NB4 (cell line): ENCODE measurements at regions not wholly inside any gene's neighbourhood (a gene's known extent, or its start where the extent isn't known, plus 50 kb on each side); places are given as distances from the start of the nearest gene placed in this dataset.

ENCODE experiments used
- DNase-seq: peaks from one replicate; pipeline ENCODE4 v3.0.0; 2010; ENCODE audit warnings: low read depth
- H3K4me3 ChIP-seq: one replicate; pipeline ENCODE4 v1.5.1; 2011; ENCODE audit warnings: mild to moderate bottlenecking, low read depth, low read length, moderate library complexity
- MYC ChIP-seq: IDR thresholded peaks from 2 replicates; pipeline ENCODE4 v1.6.1; 2011; ENCODE audit warnings: low read depth, low read length
- POLR2A ChIP-seq: IDR thresholded peaks from 2 replicates; pipeline ENCODE4 v1.6.1; 2011; ENCODE audit warnings: mild to moderate bottlenecking; ENCODE audit not compliant: insufficient read length; ENCODE audit errors: extremely low read depth
- TF ChIP-seq, protein P1 (sequence below): IDR thresholded peaks from 2 replicates; pipeline ENCODE4 v1.6.1; 2011; ENCODE audit warnings: low read depth, low read length
- TF ChIP-seq, protein P2 (sequence below): IDR thresholded peaks from one replicate; pipeline ENCODE4 v1.5.1; 2012; ENCODE audit warnings: low read depth, low read length

DNA sequence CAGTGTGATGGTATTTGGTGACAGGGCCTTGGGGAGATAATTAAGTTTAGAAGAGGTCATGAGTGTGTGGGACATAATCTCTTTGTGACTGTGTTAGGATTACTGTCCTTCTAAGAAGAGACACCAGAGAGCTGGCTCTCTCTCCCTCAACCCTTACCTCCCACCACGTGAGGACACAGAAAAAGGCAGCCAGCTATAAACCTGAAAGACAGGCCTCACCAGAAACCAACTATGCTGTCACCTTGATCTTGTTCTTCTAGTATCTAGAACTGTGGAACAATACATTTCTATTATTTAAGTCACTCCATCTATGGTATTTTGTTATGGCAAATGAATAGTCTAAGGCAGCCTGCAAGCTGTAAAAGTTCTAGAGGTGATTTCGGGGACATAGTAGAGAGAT lies 203.7 kb downstream of the OTOR start:
- TF ChIP-seq, protein P1, sequence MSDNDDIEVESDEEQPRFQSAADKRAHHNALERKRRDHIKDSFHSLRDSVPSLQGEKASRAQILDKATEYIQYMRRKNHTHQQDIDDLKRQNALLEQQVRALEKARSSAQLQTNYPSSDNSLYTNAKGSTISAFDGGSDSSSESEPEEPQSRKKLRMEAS = no peak
- TF ChIP-seq, protein P2, sequence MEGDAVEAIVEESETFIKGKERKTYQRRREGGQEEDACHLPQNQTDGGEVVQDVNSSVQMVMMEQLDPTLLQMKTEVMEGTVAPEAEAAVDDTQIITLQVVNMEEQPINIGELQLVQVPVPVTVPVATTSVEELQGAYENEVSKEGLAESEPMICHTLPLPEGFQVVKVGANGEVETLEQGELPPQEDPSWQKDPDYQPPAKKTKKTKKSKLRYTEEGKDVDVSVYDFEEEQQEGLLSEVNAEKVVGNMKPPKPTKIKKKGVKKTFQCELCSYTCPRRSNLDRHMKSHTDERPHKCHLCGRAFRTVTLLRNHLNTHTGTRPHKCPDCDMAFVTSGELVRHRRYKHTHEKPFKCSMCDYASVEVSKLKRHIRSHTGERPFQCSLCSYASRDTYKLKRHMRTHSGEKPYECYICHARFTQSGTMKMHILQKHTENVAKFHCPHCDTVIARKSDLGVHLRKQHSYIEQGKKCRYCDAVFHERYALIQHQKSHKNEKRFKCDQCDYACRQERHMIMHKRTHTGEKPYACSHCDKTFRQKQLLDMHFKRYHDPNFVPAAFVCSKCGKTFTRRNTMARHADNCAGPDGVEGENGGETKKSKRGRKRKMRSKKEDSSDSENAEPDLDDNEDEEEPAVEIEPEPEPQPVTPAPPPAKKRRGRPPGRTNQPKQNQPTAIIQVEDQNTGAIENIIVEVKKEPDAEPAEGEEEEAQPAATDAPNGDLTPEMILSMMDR = no peak
- TF ChIP-seq POLR2A (no peak), MYC (no peak)
- no peak for DNase-seq
- H3K4me3 ChIP-seq = no peak overlapping the region

DNA sequence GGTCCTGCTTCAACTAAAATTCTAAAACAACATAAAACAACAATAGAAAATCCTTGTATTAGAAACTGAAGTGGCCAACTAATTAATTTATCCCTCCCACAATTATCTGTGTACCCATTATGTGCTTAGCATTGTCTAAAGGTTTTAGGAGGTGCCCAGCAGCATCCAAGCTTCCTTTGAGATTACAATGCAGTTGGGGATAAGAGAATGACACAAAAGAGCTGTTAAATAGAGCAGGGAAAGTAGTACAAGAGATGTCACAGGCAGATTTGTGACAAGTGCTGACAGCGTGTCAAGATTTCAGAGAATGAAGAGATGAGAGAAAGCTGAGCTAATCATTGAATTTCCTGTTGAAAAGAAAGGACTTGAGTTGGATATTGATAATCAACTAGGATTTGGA lies 204.8 kb downstream of the OTOR start:
- TF ChIP-seq, protein P2 = no peak
- TF ChIP-seq MYC (no peak), POLR2A (no peak)
- TF ChIP-seq, protein P1 = no peak
- no peak overlapping the region for H3K4me3 ChIP-seq
- DNase-seq = no peak

DNA sequence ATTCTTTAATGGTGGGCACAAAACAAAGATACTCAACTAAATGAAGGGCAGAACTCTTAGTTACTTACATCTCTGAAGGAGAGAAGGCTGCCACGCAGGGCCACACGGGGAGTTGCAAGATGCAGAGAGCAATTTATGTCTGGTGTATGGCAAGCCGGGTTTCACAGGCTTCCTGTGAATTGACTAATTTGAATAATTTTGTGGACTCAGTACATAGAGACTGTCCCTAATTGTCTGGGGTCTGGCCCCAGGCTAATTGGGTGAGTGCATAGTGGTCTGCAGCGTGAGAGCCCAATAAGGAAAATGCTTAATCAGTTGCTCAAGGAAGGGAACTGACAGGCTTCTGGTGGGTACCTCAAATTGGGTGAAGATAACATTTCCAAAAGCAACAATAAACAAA lies 205.7 kb downstream of the OTOR start:
- TF ChIP-seq, protein P2 = no peak
- TF ChIP-seq, protein P1 = no peak
- no peak for TF ChIP-seq MYC
- TF ChIP-seq POLR2A = no peak

DNA sequence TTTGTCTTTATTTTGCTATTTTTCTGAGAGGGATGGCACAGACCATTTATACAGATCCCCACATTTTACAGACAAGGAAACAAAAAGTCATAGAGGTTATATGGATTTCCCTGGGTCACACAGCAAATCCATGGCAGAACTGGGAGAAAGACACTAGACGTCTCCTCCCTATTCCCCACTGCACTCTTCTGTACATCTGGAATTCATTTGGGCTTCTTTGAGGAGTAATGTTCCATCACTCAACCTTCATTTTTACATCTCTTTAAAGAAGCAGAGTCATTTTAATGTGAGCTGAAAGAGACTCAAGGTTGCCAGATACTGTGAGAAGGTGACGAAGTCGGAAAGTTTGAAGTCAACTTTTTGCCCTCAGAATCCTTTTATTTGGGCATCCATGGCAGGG lies 207.3 kb downstream of the OTOR start:
- no peak for TF ChIP-seq MYC
- no peak for DNase-seq
- H3K4me3 ChIP-seq = no peak overlapping the region

More for the DNA sequence above, 205.7 kb downstream of the OTOR start:
- no peak for DNase-seq
- no peak overlapping the region for H3K4me3 ChIP-seq

DNA sequence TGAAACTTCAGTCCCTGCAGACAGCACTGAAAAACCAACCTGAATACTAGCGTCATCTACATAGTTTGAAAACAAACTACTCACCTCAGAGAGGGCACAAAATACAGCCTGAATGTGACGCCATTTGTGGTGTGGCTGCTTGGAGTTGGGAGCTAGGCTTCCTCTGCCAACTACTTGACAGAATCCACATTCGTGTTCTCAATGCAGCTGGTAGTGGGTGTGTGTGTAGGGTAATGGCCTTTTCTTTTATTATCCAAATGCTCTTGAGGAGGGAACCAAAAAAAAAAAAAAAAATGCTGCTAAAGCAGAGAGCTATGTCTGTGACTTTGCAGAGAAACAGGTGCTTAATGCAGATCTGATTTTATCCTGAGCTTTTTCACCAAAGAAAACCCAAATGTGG lies 207.8 kb downstream of the OTOR start:
- no peak for DNase-seq
- H3K4me3 ChIP-seq = no peak overlapping the region
- TF ChIP-seq, protein P1 = no peak

DNA sequence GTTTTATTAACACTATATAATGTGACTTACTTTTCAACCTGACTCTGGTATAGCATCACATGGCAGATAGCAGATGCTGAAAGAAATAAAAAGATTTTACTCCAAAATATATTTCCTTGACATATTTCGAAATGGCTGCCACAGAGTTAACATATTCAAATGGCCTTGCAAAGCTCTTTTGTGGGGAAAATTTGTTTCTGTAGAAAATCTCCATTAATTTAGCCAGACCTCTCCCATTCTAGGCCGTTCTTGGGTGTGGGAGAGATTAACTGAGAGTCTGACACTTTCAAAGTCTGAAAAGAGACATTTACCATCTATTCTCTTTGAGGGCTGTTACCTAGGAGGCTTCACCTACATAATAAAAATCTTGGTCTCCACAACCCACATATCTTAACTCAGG lies 217.2 kb downstream of the OTOR start:
- H3K4me3 ChIP-seq = no peak overlapping the region
- no peak for TF ChIP-seq MYC
- TF ChIP-seq, protein P1 = no peak
- TF ChIP-seq POLR2A = no peak
- TF ChIP-seq, protein P2 = no peak
- DNase-seq = no peak

DNA sequence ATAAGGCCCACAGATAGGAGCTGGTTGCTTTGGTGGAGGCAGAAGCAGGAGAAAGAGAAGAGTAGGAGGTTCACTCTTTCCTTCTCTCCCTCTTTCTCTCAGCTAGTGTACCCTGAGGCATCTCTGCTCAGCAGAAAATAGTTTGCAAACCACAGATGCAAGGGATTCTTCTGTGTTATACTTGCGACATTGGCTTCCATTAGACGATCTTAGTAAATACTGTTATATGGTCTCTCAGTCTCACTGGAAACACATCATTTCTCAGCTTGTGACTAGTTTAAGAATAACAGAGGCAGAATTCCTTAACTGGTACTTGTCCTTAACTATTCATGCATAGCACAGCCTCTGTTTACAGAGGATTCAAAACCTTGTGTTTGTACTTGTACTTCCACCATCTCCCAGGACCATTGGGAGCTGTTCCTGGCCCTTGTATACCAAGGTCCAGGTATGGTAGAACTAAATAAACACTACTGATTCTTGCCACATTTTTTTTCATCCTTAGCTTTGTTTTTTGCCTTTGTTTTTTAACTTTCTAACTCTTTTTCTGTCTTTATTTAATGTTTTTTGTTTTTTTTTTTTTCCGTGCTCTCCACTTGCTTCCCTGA lies 218.2 kb downstream of the OTOR start:
- TF ChIP-seq MYC = no peak
- TF ChIP-seq, protein P1 = no peak
- TF ChIP-seq, protein P2 = no peak
- TF ChIP-seq POLR2A = no peak
- DNase-seq = no peak
- H3K4me3 ChIP-seq = no peak overlapping the region
